A204.1 (cell line): ENCODE measurements at regions not wholly inside any gene's neighbourhood (a gene's known extent, or its start where the extent isn't known, plus 50 kb on each side); places are given as distances from the start of the nearest gene placed in this dataset.
"Not testable (repeated sequence)": the region's sequence is repeated elsewhere in the genome, so short reads cannot be mapped to it uniquely, and the experiment has no call there.

ENCODE experiments used
- FAIRE-seq: peaks from 2 replicates; lab custom pipeline; 2012; peaks lifted over from hg19 to GRCh38; lab: Jason Lieb, UNC

GRCh38 chr1:201639391-201639790, 100.5 kb downstream of the NAV1 start:
- no peak for FAIRE-seq

- no peak for FAIRE-seq
Measured at GRCh38 chr1:201639826-201640225, 100.9 kb downstream of the NAV1 start.

DNA sequence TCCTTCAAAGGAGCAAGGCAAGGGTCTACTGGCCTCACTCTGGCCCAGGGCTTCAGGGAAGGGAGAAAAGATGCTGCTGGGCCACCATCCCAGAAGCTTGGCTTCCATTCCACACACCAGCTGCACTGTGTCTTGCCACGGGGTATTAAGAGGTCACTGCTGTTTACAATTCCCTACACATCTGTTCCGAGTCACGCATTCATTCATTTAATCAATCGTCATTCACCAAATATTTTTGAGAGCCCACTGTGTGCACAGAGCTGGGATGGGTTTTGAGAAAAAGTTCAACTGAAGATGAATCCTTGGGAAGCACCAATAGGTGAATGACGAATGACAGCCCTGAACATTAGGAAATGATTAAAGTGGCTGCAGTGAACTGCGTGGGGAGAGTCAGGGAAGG, 101.7 kb downstream of the NAV1 start:
- FAIRE-seq = no peak

GRCh38 chr1:201641524-201642253, 102.8 kb downstream of the NAV1 start:
- FAIRE-seq = no peak

DNA sequence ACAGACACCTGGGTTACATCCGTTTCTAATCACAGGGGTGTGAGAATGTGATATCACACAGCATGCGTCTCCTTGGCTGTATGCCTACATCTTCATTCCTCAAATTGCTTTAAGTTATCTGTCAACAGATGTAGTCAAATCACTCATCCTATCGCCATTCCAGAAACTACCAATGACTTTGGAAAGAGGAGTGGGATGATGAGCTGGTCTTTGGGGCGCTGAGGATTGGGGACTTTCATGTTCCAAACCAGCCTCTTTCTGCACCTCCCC, 104.8 kb downstream of the NAV1 start:
- FAIRE-seq = no peak

DNA sequence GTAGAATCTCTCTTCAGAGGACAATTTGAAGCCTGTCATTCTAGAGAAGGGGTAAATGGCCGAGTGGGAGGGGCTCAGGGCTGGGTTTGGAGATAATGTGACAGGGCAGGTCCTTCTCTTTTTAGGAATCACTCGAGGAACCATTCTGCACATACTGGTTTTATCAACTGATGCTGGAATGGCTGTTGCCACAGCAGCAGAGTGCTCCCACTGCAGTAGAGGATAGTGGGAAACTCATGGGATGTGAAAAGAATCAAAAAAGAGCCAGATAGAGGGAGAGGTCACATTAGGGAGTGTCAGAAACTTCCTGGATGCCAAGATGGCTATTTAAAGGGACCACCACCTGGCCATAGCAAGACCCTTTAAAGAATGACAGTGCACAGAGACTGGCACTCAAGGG, 105.3 kb downstream of the NAV1 start:
- FAIRE-seq = no peak

- FAIRE-seq = not testable (repeated sequence)
Measured at GRCh38 chr1:201645000-201645399, 106.1 kb downstream of the NAV1 start.

DNA sequence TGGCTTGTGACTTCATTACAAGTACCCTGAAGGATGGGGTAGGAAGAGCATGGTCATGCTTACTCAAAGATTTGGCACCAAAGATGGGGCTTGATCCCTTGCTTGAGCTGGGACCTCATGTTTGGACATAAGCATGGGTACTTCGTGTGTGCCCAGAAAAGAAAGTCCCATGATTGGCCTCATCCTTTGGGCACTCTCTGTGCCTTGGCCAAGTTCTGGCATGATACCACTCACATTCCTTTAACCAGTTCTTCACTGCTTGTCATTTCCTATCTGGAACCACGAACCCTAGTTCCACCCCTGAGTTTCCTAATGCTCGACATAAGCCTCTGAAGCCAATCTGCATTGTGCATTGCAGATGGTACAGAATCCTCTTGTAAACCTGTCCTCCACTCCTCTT, 107.0 kb downstream of the NAV1 start:
- no peak for FAIRE-seq

DNA sequence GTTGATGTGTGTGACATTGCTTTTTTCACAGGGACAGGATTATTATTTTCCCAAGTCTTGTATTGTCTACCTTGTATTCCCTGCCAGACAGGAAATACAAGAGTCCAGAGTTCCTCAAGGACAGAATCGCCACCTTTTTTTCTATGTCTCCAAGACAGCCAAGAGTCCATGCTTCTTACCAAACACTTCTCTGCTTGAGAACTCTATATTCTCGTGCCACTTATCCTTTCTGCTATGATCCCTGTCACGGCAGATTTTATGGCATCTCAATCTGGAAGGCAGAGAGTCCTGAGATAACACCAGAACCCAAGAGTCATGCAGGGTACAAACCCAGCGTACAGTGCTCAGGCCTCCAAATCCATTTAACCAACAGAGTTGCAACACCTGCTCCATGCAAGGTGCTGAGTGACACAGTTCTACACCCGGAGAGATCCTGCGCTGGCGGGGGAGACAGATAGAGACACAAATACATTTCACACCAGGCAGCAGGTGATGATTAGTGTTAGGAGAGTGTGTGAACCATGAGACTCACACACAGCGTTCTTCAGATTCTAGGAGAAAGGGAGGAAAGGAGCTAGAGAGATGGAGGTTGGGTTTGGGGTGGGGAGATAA, 107.6 kb downstream of the NAV1 start:
- no peak for FAIRE-seq

- FAIRE-seq = no peak
Measured at GRCh38 chr1:201647094-201647493, 108.2 kb downstream of the NAV1 start.

GRCh38 chr1:201647722-201648065, 108.8 kb downstream of the NAV1 start:
- no peak for FAIRE-seq

DNA sequence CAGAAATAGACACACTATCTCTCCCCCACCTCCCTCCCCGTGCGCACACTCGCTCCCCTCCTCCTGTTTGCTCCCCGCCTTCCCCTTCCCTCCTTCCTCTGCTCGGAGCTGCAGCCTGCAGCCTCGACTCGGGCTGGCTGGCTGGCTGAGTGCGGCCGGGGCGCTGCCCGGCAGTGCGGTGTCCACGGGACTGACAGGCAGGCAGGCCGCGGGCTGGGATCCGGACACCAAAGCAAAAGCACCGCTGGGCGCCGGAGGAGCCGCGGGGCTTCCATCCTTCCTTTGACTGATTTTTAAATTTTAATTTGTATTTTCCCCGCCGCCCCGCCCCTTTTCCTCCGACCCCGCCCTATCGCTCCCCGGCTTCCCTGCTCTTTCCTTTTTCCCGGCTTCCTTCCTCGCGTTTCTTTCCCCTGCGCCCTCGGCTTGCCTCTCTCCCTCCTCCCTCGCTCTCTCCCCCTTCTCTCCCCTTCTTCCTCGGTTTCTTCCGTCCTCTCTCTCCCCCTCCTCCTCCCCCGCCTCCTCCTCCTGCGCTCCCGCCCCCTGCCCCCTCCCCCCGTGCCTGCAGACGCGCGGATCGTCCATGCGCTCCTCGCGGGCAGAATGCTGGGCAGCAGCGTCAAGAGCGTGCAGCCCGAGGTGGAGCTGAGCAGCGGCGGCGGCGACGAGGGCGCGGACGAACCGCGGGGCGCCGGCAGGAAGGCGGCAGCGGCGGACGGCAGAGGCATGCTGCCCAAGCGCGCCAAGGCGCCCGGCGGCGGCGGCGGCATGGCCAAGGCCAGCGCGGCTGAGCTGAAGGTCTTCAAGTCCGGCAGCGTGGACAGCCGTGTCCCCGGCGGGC, 109.4 kb downstream of the NAV1 start:
- no peak for FAIRE-seq

GRCh38 chr1:201648907-201649721, 110.2 kb downstream of the NAV1 start:
- no peak for FAIRE-seq

DNA sequence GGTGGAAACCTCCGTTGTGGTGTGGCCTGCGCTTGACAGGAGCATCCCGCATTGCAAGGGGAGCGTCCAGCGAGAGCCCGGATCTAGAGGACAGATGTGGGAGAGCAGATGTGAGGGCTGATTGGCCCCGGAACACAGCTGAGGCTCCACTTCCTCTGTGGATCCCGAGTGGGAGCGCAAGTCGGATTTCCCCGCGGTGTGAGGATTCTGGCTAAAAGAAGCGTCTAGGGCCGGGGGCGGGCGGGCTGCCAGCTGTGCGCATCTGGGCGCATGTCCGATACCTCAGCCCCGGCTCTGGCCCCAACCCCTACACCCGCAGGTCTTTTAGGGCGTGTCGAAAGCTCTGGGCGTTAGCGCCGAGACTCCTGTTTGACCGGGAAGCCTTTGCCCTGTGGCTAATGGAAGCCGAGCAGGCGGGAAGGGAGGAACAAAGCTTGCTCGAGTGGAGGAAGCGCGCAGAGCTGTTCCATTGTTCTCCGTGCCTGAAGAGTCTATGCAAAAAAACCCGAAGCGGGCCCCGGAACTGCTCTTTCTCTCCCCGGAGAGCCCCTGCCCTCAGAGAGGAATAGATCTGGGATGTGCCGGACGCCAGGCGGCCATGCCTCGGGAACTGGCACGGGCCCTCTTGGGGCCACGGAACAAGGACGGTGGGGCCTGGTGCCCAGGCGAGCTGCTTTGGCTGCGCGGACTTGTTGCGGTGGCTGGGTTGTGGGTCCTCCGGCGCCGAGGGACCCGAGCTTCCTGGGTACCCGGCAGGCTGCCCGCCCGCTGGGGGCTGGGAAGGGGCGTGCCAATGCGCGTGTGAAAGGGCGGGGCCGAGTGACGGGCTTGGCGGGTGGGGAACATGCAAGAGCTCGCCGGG, 111.1 kb downstream of the NAV1 start:
- no peak for FAIRE-seq

DNA sequence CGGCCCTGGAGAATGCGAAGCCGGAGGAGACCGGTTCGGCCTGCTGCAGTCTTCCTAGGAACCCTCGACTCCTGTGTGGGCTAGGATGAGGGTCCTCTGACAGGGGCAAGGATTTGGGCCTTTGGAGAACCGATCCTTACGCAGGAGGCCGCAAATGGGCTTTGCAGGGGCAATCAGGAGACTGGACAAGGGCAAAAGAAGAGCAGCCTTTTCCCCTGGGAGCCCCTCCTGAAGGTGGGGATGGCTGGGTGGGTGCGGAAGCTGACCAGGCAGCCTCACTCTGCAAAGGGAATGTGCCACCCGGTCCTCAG, 111.7 kb downstream of the NAV1 start:
- no peak for FAIRE-seq

DNA sequence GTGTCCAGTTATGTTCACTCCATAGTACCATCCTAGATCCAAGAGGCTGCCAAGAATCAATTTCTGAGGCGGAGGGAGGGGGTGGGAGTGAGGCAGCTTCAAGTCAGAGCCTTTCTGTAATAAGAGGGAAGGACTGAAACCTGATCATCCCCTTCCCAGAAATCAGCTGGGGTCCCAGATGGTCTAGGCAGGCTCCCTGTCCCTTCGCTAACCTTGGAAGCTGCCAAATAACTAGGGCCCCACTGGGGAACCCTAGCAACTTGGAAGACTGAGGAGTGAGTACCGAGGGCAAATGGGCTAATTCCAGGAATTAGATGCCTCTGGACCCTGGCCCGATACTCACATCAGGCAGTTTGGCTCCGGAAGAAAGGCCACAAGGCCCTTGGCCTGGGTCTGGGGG, 113.3 kb downstream of the NAV1 start:
- FAIRE-seq = no peak

DNA sequence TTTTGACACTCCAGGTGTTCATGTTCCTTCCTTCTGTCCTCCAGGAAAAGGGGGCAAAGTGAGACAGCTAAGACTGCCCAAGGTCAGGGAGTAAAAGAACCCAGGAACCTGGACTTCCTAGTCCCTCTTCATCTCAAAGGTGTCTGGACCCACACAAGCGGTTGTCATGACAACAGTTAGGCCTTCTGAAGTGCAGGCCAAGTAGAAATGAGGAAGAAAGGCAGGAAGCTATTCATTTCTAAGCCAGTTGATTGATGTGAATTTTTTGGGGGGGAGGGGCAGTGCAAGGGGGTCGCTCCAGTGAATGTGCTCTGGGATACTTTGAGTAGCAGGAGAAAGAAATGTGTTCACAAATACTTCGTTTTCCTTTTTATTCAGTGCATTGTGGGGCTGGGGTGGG, 114.3 kb downstream of the NAV1 start:
- no peak for FAIRE-seq

DNA sequence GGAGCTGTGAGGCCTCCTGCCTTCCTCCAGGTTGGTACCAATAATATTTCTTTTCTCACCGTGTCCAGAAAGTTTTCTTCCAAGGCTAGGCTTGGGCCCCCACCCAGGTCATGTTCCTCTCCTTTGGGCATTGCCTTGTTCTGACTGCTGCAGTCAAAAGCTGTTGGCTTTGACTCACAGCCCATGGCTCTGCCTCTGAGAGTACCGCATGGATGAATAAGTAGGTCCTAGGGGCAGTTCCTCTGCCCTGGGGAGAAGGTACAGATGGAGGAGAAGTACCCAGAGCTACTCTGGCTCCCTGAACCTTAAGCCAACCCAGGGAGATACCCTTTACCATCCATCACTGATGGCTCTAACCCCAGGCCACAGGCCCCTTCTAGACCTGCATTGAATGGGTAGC, 115.0 kb downstream of the NAV1 start:
- no peak for FAIRE-seq

GRCh38 chr1:201655243-201655642, 116.3 kb downstream of the NAV1 start:
- no peak for FAIRE-seq

- FAIRE-seq = no peak
Measured at GRCh38 chr1:201655910-201656309, 117.0 kb downstream of the NAV1 start.

- FAIRE-seq = no peak
Measured at GRCh38 chr1:201656311-201657032, 117.5 kb downstream of the NAV1 start.
